ENCODE measurements at regions not wholly inside any gene's neighbourhood (a gene's known extent, or its start where the extent isn't known, plus 50 kb on each side); places are given as distances from the start of the nearest gene placed in this dataset.

DNA sequence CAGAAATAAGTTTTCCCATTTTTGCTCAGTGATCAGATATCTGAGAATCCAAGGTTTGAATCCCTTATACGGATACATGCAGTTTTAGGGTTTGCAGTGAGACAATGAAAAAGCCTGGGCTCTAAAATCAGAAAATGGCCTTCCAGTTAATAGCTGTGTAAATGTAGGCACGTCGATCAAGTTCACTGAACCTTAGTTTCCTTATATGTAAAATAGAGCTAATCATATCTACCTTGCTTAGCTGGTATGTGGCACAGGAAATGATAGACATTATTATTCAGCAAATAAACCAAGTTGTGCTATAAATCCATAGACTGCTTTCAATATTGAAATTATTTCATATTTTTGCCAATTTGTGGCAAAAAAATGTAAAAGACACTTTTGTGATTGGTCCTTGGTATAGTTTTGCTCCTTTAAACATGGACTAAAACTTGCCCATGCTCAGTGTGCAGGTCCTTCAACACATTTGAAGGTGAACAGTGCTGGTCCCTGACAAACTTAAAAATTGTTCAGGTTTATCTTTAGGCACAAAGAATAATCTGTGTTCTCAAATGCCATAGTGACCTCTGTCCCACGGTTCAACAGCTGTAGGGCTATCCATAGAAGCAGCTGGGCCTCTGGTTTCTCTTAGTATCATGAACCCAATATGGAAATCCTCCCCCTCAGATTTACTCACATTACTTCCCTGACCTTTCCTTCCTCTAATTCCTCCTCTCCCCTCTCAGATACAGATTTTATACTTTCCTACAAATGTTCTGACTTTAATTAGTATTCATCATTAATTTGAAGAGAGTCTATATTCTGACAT lies 51.0 kb downstream of the CCDC54 start:
- DNase-seq (ENCODE audit: low spot score) = no peak

DNA sequence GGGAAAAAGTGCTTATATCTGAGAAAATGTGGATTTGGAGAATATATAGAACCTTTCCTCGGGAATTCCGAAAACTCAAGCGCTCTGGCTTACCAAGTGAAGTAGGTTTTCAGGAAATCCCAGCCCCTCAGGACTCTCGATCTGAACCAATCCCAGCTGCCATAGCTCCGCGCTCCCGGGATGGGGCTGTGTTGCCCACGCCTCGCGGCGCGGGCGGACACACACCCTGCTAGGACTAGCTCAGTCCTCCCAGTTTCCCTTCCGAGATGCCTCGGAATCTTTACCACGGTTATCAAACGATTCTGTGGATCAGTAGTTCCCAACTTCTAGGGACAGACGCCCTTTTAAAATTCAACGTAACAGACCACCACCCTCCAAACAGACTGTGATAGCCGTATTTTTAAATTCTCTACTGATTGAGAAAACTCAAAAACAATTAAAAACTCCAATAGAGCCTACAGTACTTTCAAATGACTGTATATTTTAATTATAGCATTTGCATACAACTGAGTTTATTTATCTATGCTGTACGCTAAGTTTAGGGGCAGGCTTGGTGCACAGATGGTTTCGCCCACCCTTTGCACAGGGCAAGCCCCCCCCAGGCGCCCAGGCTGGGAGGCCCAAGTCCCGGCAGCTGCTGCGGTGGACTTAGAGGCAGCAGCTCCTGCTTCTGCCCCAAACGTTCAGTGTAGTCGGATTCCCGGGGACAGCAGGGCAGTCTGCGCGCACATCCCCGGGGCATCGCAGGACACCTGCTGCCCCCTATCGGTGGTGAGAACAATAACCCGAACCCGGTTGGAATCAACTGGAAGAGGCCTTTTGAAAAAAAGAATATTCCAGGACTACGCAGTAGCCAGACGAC lies 52.3 kb downstream of the CCDC54 start:
- DNase-seq (ENCODE audit: low spot score) = peak; percentile 65

DNA sequence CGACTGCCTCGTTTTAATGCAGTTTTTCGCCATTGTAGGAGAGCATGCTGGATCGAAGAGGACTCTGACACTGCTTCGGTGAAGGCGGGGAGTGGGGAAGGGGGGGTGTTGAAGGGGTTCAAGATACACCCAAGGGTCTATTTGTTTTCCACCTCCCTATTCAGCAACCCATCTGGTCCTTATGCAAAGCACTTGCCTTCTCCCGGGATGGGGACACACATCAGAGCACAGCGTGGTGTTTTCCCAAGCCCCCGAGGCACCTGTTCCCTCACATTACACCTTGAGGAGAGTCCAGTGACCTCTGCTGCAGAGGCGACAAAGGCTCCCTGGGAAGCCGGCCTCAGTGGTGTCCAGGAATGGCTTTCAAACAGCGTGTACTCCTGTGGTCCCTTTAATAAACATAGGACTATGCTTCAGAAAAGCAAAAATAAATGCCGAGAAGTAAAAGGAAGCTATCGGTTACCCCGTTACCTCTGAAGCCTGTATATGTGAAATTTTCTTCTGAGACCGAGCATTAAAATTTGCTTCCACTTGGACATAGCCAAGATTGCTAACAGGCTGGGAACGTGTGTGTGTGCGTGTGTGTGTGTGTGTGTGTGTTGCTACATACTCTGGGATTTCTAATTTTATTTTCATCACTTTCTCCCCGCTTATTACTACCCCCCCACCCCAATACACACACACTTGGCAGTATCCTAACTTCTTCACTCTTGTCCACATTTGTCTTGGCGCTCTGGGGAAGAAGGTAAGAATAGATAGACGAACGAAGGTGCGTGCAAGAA lies 53.2 kb downstream of the CCDC54 start:
- DNase-seq (ENCODE audit: low spot score) = no peak

DNA sequence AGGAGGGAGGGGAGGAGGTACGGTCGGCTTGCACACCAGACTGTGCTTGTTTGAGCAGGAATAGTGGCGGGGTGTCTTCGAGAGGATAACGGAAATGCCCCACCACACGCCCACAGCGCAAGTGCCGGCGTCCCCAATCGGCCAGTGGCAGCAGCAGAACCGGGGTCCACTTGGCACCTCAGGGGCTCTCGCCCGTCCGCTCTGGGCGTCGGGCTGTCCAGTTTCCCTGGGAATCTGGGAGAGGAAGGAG lies 53.7 kb downstream of the CCDC54 start:
- no peak for DNase-seq (ENCODE audit: low spot score)

DNA sequence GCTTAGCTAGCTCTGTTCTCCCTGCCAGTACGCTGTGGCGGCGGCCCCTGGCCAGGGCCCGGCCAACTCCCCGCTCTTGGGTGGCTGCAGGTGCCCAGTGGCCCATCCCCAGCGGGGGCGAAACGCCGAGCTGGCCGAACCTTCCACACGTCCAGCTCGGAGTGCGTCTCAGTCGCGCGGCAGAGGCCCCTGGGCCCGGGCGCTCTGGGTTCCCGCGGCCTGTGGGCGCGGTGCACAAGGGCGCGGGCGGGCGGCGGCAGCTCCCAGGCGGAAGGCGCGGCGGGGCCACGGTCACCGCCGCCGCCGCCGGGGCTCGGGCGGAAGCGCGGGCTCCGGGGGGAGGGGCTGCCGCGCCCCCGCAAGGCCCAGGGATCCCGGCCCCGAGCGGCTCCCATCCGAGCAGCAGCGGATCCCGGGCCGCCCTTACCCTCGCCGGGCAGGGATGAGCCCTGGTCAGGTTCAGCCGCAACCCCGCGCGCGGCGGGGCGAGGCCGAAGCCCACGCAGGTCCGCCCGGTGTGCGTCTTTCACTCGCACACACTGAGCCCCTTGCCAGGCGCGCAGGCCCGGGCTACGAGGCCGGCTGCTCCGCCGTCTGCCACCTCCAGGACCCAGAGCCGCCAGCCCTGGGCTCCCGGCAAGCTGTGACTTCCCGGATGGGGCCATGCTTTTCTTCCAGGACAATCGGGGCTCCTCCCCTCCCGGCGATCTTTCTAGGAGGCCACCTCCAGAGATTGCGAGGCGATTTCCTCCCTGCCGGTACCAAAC lies 54.2 kb downstream of the CCDC54 start:
- peak; percentile 27 for DNase-seq (ENCODE audit: low spot score)

DNA sequence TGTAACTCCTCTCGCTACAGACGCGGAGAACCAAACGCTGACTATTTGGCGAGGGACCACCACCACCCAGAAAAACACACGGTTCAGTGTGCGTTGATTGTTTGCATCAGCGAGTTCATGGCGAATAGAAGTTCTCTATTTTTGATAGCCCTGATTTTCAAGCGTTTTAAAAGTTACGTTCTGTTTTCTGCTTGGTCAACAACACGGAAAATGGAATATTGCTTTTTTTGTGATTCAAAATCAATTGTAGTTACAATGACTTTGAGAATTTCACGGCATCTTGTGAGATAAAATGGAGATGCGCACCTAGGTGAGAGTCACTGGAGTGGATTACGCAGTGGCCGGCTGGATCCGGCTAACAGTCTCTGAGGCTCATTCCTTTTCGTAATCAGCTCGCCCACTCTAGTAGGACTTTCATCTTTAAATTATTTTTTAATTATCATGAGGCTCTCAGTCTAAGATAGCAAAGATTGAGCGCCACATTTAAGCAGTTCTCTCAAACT lies 54.8 kb downstream of the CCDC54 start:
- DNase-seq (ENCODE audit: low spot score) = no peak

DNA sequence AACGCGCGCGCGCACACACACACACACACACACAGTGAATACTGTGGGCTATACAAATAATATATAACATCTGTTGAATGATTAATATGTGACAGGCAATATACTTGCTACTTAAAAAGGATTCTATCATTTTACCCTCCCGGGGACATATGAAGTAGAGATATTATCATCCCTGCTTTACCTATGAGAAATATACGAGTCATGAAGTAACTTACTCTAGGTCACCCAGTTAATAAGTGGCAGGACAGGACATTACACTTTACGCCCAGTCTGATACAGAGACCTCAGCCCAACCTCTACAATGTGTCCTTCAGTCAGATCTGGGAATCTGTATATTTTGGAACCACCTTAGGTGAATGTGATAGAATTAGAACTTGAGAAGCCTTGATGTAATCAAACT lies 55.4 kb downstream of the CCDC54 start:
- DNase-seq (ENCODE audit: low spot score) = no peak

DNA sequence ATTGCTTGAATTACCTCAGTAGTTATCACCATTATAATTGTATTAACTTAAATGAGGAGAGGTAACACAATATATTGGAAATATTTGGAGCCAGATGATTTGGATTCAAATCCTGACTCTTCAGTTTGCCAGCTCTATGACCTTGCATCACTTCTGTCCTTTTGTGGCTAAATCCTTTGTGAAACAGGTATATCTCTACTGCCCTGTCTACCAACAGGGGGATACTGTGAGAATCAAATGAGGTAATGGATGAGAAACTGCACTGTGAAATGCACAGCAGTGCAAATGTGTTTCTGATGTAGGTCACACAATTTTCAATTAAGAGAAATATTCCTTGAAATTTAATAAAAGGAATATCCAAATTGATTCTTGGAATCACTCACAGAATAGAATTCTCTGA lies 58.8 kb downstream of the CCDC54 start:
- no peak for DNase-seq (ENCODE audit: low spot score)

DNA sequence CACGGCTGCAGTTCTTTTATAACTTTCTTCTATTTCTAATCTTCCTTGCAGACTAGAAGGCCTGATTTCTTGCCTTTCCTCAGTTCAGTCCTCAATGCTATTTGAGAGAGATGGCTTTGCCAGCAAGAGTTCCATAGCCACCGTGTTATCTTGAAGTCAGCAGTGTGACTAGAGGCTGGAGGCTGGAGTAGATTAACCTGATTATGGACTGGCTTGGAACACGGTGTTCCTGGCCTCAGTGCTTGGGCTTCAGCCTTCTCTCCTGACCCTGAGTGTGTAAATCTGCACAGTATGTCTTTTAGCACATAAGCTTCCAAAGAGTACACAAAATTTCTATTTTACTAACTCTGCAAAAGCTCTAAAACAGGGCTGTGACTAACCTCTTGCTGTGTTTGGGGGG lies 61.4 kb downstream of the CCDC54 start:
- DNase-seq (ENCODE audit: low spot score) = no peak

DNA sequence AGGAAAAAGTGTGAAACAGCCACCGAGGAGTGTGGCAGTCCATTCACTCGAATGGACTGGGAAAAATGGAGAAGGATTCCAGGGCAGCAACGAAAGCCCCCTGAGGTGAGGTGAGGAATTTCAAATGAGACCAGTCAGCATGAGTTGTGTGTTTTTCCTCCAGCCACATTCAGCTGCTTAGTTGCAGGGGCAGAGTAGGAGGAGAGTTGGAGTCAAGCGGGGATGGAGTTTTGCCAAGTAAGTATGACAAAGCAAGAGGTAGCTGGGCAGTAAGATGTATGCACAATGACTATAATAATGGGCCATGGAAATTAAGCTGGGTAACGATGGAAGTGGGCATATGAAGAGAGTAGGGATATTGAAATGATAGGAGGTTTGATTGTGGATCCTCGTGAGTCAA lies 64.4 kb downstream of the CCDC54 start:
- no peak for DNase-seq (ENCODE audit: low spot score)

DNA sequence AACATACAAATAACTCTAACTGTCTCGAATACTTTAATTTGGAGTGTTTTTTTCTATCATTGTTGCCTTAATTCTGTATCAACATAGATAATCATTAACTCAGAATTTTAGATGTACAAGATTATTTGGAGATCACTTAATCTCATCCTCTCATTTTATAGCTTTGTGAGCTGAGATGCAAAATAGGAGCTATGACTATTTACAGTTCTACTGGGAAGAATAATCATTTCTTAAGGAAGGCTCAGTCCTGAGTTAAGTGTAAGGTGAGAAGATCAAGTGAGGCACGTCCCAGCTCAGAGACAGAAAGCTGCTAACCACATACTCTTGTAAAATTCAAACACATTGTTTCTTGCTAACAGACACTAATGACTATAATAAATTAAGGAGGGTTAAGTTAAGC lies 66.2 kb downstream of the CCDC54 start:
- no peak for DNase-seq (ENCODE audit: low spot score)

DNA sequence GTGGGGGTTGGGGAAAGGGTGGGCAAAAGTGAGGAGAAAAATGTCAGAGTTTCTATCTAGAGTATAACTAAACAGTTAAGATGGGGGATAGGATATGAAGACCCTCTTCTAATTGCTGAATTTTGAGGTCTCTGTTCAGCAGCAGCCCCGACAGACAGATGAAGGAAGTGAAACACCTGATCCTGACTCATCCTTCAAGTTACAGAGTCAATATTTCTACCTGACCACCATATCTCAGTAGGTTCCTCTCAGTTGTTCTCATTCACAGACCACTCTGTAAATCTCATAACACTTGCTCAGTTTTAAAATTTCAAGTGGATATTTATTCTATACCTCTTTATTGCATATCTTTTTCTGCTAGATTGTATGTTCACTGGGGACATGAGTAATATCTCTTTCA lies 69.5 kb downstream of the CCDC54 start:
- DNase-seq (ENCODE audit: low spot score) = no peak

DNA sequence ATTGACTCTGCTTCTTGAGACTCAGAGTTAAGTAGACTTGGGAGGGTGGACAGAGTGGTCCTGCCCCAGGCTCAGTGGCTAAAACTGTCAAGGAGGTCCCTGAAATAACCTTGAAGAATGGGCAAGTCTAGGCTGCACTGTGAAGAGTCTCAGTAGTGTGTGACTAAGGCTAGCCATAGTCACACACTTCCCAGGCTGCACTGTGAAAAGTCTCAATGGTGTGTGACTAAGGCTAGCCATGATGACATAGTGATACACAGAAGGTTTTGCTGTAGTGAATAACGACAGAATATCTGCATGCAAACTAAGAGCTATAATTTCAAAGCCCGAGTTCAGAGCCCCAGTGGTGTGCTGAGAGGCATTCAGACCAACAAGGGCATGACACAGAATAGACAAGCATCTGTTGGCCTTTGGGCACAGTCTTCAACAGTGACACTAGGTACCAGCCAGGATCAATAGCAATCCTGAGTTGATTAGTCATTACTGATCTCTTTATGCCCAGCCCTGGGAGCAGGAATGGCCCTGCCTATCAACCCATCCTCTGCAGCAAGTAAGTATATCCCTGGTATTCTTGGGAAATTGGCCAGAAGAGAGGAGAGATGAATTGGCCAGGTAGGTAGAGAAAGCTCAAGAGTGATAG lies 72.4 kb upstream of the BBX start:
- DNase-seq (ENCODE audit: low spot score) = no peak

DNA sequence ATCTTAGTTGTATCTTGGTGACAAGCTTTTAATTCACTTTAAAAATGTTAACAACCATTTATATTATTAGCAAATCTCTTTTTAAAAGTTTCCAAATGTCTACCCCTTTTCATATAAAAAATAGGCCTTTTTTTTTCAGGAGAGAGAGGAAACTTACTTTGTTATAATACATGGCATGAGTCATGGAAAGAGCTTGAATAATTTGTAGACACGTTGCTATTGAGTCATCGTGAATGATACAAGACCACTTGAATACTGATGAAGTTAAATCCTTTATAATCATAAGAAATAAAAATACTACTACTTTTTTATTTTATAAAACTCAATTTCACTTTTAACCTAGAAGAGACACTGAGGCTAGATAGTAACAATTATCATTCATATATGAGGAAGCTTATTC lies 70.3 kb upstream of the BBX start:
- no peak for DNase-seq (ENCODE audit: low spot score)

DNA sequence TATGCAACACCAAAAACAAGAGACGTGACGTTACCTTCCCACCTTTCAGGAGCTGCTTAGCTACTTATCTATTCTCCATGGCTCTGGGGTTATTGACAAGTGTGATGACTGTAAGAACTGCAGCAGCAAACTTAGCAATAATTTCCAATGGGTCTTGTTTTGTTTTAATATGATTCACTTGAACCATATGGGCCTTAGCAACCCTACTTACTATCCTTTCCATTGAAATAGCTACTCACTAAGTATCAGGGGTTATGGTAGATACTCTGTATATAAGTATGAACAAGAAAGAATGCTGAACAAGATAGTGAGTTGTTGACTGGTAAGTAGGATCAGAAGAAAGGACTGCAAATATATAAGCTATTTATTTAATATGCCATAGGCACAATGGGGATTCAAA lies 69.3 kb upstream of the BBX start:
- DNase-seq (ENCODE audit: low spot score) = no peak

DNA sequence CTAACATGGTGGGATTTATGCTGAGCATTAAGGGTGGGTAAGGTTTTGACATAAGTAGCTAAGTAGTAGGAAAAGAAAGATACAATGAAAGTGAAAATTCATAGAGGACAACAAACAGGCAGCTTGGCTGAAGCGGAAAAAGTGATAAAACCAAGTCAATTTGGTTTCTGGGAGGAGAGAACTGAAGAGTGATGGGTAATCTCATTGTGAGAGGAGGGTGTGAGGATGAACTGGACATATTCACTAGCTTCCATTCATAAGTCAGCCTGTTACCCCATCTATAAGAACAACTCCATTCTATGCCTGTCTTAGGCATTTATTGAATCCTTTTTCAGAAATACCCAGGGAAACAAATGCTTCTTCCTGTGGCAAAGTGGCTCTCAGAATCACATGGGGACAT lies 67.1 kb upstream of the BBX start:
- DNase-seq (ENCODE audit: low spot score) = no peak

DNA sequence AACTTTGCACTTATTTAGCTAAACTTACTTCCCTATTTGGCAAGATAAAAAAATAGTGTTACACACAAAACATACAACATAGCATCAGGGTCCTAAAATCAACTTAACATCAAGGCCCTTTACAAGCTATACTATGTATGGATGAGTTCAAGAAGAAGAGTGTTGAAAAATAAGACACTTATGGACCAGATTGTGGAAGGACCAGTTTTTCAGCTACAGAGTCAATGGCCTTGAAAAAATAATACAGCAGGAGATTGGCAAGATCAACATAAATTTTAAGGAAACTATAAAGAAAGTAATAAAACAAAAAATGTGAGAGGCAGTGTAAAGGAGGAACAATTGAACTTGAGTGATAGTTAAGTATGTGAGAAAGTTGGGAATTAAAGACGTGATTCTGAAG lies 66.3 kb upstream of the BBX start:
- DNase-seq (ENCODE audit: low spot score) = no peak

DNA sequence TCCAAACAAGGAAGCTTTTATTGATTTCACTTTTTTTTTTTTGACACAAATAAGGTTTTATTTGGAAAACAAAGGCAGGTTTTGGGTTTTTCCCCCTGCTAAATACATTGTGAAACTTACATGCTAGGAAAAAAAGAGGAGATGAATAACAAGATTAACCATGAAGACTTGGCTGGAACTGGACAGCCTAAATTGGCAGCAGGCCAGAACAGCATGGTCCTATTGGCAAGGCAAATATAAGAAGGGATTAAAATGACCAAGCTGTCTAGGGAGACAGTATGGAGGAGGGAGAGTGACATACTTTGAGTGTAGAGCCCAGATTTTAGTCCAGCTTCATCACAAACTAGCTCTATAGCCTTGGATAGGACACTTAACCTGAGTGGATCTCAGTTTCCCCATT lies 63.9 kb upstream of the BBX start:
- no peak for DNase-seq (ENCODE audit: low spot score)

DNA sequence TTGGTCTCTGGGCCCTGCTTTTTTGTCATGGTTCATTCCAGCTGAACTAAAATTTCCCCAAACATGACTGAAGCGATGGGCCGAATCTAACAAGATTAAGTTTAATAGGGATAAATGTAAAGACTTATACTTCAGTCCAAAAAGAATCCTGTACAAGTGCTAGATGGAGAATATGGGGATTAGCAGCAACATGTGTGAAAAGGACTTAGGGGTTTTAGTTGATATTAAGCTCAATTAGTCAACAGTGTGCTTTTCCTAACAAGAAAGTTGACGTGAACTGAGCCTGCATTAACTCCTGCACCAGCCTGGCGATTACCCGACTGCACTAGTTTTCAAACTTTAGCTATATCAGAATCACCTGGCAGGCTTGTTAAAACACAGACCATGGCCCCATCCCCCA lies 61.0 kb upstream of the BBX start:
- no peak for DNase-seq (ENCODE audit: low spot score)

DNA sequence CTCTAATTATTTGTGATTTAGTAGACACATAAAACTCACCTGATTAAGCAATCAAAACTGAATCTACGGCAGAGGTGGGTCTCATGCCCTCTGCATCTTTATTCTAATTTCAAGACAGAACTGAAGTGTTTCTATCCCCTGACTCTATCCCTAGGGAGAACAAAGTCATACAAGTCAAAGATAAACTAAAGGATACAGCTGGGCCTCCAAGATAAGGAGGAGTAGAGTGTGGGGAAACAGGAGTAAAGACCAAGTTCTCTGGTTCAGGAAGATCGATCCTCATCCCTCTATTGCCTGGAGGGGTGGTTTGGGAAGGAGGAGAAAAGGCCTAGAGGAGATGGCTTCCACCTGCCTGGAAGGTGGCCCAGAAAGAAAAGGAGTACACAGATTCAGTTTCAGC lies 58.7 kb upstream of the BBX start:
- no peak for DNase-seq (ENCODE audit: low spot score)

DNA sequence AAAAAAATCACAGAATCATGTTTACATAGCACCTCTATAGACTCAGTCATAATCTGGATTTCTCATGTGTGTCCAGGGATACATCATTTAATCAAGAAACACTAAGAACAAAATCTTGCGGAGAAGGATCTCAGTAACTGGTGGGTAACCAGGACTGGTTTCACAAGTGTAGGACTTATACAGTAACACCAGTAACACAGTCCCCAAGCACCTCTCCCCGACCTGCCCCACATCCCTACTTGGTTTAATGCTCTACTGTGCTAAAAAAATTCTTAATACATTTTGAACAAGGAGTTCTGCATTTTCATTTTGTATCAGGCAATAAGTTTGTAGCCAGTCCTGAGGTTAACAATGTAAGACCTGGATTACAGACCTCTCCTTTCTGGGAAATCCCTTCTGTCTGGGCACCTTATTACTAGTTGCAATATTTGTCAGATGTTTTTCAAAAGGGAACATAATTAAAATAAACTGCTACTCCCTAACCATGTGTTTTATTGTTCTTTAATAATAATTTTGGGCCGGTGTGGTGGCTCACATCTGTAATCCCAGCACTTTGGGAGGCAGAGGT lies 57.6 kb upstream of the BBX start:
- no peak for DNase-seq (ENCODE audit: low spot score)
